GM12873 (cell line): ENCODE measurements at regions not wholly inside any gene's neighbourhood (a gene's known extent, or its start where the extent isn't known, plus 50 kb on each side); places are given as distances from the start of the nearest gene placed in this dataset.

ENCODE experiments used
- TF ChIP-seq, protein P1 (sequence below): IDR thresholded peaks from 2 replicates; pipeline ENCODE4 v1.5.1; 2012; ENCODE audit warnings: low read depth, mild to moderate bottlenecking, moderate library complexity, low read length, control low read depth; ENCODE audit not compliant: insufficient read depth; ENCODE audit errors: missing control alignments

GRCh38 chr10:8189458-8189857 is 135.0 kb downstream of the GATA3 start:
- TF ChIP-seq, protein P1, sequence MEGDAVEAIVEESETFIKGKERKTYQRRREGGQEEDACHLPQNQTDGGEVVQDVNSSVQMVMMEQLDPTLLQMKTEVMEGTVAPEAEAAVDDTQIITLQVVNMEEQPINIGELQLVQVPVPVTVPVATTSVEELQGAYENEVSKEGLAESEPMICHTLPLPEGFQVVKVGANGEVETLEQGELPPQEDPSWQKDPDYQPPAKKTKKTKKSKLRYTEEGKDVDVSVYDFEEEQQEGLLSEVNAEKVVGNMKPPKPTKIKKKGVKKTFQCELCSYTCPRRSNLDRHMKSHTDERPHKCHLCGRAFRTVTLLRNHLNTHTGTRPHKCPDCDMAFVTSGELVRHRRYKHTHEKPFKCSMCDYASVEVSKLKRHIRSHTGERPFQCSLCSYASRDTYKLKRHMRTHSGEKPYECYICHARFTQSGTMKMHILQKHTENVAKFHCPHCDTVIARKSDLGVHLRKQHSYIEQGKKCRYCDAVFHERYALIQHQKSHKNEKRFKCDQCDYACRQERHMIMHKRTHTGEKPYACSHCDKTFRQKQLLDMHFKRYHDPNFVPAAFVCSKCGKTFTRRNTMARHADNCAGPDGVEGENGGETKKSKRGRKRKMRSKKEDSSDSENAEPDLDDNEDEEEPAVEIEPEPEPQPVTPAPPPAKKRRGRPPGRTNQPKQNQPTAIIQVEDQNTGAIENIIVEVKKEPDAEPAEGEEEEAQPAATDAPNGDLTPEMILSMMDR: no peak

DNA sequence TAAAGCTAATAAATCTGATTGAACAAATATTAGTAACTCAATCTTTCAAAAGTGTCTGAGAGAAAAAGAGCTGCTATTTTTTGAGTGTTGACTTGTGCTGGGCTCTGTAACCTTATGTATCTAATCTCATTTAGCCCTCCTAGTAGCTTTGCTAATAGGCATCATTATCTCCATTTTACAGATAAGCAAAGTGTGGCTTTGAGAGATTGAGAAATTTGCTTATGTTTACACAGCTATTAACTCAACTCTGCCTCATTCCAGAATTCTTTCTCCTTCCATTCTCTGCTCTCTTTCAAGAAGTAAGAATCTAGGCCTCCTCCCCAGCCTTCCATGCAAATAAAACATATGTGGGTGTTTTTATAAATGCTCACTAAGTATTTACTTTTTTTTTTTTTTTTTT is 137.8 kb downstream of the GATA3 start:
- TF ChIP-seq, protein P1: no peak

- TF ChIP-seq, protein P1: no peak
These were observed 139.1 kb downstream of the GATA3 start for GRCh38 chr10:8193546-8193945.

- TF ChIP-seq, protein P1: no peak
These were observed 139.6 kb downstream of the GATA3 start for GRCh38 chr10:8194050-8194449.

DNA sequence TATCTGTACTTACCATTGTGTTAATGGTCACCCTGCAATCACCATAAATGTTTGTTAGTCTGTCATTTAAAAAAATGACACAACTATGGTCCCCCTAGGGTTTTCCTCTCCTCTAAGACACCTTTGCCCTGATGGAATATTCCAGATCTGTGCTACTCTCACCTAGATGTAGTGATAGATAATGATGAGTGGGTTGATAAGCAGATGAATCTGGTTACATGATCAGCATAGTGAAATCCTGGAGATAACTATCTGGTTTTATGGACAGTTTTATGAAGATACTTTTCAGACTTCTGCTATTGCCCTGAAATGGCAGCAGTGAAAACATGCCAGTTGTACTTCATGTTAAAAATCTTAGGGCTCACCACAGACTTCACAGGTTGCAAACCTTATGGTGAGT is 152.4 kb downstream of the GATA3 start:
- TF ChIP-seq, protein P1: no peak

GRCh38 chr10:8211631-8212030 is 157.1 kb downstream of the GATA3 start:
- TF ChIP-seq, protein P1: no peak

DNA sequence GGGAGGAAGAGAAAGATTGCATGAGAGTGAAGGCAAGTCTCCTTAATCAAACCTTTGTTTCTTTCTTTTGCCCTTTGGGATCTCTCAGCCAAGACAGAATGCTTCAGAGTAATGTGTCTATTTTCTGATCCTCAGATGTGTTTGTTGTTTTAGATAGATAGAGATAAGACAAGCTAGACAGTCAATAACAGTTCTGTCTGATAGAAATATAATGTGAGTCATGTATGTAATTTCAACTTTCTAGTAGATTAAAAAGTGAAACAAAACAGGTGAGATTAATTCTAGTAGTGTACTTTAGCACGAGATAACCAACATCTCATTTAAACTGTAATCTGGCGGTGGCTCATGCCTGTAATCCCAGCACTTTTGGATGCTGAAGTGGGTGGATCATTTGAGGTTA is 159.2 kb downstream of the GATA3 start:
- TF ChIP-seq, protein P1: no peak
